ENCODE measurements at regions not wholly inside any gene's neighbourhood (a gene's known extent, or its start where the extent isn't known, plus 50 kb on each side); places are given as distances from the start of the nearest gene placed in this dataset.

GRCh38 chr4:173801876-173802661 lies 272.0 kb upstream of the HAND2 start:
- TF ChIP-seq CTCF (conservative IDR thresholded peaks at IDR 0.05 in 1 of 2, IDR thresholded peaks at IDR 0.05 in 1 of 2; ENCODE audit: extremely low read depth in 1 of 2, insufficient read depth in 1 of 2, low read depth in 1 of 2, low read length in 2 of 2), result no peak
- no peak for TF ChIP-seq EZH2 (IDR thresholded peaks at IDR 0.05; ENCODE audit: borderline replicate concordance, low read length)

Data from mammary epithelial cell (primary cell).